Activated CD8-positive, alpha-beta memory T cell treated with anti-CD3 and anti-CD28 coated beads, Interleukin-2, amount 10 ng/mL, durations not matched to agents 7 days and 5 days (primary cell): ENCODE measurements at regions not wholly inside any gene's neighbourhood (a gene's known extent, or its start where the extent isn't known, plus 50 kb on each side); places are given as distances from the start of the nearest gene placed in this dataset.
"Not testable (repeated sequence)": the region's sequence is repeated elsewhere in the genome, so short reads cannot be mapped to it uniquely, and the experiment has no call there.

Experiments used
- ATAC-seq: fragments of 150-1000 bp; cut with Tn5 transposase; one replicate; pipeline ENCODE4 v1.10.0; 2021; ENCODE audit warnings: moderate library complexity
- CTCF ChIA-PET: fragments of 350-600 bp; sonication (Branson Sonifier 250); formaldehyde crosslinking; loops from one replicate; lab custom pipeline; 2021; ENCODE audit warnings: antibody characterized with exemption; lab: Charles Lee
- DNase-seq: peaks from one replicate; pipeline ENCODE4 v3.0.0-alpha.2; 2020
- H3K27ac Mint-ChIP-seq: one replicate; pipeline ENCODE4 v1.8.0; 2021; ENCODE audit warnings: mild to moderate bottlenecking, mixed read lengths
- H3K27me3 Mint-ChIP-seq: one replicate; pipeline ENCODE4 v1.8.0; 2021; ENCODE audit warnings: mixed read lengths
- H3K36me3 Mint-ChIP-seq: one replicate; pipeline ENCODE4 v1.8.0; 2021; ENCODE audit warnings: mild to moderate bottlenecking, mixed read lengths
- H3K4me1 Mint-ChIP-seq: one replicate; pipeline ENCODE4 v1.8.0; 2021; ENCODE audit warnings: mixed read lengths
- H3K4me3 Mint-ChIP-seq: one replicate; pipeline ENCODE4 v1.8.0; 2021; ENCODE audit warnings: mild to moderate bottlenecking, moderate library complexity, mixed read lengths
- H3K9me3 Mint-ChIP-seq: one replicate; pipeline ENCODE4 v1.8.0; 2022; ENCODE audit warnings: low read depth, mixed read lengths

DNA sequence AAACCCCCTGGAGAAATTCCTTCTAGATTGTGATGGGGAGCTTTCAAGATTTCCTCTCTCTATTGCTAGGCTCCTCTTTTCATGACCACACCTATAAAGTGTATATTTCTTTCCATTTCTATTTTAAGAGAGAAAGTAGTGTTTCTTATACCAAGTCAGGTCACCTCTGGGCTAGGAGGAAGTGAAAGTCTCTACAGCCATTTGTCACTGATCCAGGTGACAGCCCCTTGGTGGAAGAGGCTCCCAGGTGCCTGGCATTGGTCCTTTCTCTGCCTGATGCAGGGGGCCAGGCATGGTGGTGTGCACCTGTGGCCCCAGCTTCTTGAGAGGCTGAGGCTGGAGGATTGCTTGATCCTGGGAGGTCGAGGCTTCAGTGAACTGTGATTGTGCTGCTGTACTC, 64.7 kb downstream of the DHCR7 start:
- CTCF ChIA-PET: no interaction called here
- Mint-ChIP-seq H3K36me3 (peaks cover 2% of the 10 kb centered on the region), H3K27ac (no peak overlapping the region), H3K9me3 (peaks cover 9% of the 10 kb centered on the region), H3K27me3 (no peaks in the 10 kb centered on the region), H3K4me1 (no peaks in the 10 kb centered on the region), H3K4me3 (no peak overlapping the region)
- DNase-seq (no peak), ATAC-seq (no peak)

DNA sequence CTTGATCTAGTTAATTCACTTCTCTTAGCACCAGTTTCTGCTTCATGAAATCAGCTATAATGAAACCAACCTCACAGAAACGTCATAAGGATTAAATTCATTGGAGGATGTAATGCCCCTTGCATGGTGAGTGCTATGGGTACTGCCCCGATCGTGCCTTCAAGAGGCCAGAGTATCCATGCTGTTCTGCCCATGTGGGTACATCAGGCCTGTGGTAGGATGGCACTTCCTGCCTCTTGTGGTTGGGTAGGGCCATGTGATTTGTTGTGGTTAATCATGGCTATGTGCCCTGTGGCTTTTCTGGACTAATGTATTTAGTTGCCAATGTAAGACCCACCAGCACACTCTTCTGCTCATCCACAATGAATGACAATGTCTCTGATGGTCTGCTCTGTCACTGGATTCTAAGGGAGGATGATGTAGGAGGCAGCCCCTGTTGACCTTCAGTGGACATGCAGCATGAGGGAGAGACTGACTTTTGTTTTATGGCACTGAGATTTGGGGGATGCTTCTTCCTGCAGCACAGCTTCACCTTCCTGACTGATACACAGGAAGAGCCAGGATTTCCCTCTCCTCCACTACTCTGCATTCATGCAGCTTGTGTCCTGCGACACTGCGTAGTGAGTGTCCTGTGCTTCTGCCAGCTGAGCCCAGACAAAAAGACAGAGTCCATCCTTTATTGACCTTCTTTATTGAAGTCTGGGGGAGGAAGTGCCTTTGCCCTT, 66.2 kb downstream of the DHCR7 start:
- Mint-ChIP-seq H3K36me3 (no peaks in the 10 kb centered on the region), H3K27me3 (no peaks in the 10 kb centered on the region), H3K27ac (no peak overlapping the region), H3K4me3 (no peak overlapping the region), H3K9me3 (no peaks in the 10 kb centered on the region), H3K4me1 (no peaks in the 10 kb centered on the region)
- CTCF ChIA-PET: no interaction called here
- ATAC-seq (no peak), DNase-seq (no peak)

DNA sequence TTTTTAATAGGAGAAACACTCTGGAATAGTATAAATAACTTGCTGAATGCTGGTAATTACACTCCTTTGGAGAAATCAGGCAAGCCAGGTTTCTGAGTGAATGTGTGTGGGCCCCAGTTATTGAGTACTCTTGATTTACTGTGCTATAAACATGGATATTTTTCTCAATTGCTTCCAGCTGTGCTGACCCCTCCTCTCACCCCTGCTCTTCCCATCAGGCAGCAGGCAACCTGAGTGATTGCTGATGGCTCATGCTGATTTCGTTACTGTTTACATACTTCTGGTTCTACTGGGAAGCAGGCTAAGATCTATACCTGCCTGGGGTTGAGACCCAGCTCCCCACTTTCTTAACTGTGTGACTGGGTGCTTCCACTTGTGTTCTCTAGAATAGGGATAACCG, 68.5 kb downstream of the DHCR7 start:
- no peak overlapping the region for H3K4me3 Mint-ChIP-seq
- no peaks in the 10 kb centered on the region for H3K9me3 Mint-ChIP-seq
- H3K36me3 Mint-ChIP-seq: no peaks in the 10 kb centered on the region
- H3K27ac Mint-ChIP-seq: no peak overlapping the region
- no peaks in the 10 kb centered on the region for H3K4me1 Mint-ChIP-seq
- peaks cover 2% of the 10 kb centered on the region for H3K27me3 Mint-ChIP-seq
- CTCF ChIA-PET: no interaction called here
- no peak for ATAC-seq
- no peak for DNase-seq

DNA sequence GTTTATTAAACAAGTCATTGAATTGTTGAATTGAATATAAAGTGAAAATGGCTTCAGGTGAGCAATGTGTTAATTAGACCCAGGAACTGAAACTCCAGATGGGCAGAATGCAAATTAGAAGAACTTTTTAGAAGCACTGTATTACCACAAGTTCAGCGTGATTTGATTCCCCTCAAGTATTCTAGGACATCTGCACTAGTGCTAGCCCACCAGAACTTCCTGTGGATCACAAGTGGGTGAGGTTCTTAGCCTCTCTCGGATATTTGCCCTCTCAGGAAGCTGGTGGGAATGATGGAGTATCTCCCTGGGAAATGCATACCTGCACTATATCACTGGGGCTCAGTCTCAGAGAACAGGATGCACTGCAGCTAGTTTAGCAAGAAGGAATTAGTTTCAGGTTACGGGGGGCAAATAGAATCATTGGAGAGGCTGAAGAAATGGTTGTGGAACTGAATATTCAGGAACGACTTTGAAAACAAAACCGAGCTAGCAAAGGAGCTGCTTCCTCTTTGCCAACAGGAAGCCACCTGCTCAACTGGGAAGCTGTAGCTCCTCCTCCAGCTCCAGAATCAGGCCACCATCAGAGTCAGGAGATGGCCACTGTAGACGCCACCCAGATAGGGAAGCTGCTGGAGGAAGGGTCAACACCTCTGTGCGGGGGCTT, 74.3 kb downstream of the DHCR7 start:
- Mint-ChIP-seq H3K36me3 (no peaks in the 10 kb centered on the region), H3K27me3 (peaks cover 2% of the 10 kb centered on the region), H3K4me1 (no peaks in the 10 kb centered on the region), H3K9me3 (no peaks in the 10 kb centered on the region), H3K27ac (no peak overlapping the region), H3K4me3 (no peak overlapping the region)
- CTCF ChIA-PET: no interaction called here
- DNase-seq: no peak
- ATAC-seq: no peak

DNA sequence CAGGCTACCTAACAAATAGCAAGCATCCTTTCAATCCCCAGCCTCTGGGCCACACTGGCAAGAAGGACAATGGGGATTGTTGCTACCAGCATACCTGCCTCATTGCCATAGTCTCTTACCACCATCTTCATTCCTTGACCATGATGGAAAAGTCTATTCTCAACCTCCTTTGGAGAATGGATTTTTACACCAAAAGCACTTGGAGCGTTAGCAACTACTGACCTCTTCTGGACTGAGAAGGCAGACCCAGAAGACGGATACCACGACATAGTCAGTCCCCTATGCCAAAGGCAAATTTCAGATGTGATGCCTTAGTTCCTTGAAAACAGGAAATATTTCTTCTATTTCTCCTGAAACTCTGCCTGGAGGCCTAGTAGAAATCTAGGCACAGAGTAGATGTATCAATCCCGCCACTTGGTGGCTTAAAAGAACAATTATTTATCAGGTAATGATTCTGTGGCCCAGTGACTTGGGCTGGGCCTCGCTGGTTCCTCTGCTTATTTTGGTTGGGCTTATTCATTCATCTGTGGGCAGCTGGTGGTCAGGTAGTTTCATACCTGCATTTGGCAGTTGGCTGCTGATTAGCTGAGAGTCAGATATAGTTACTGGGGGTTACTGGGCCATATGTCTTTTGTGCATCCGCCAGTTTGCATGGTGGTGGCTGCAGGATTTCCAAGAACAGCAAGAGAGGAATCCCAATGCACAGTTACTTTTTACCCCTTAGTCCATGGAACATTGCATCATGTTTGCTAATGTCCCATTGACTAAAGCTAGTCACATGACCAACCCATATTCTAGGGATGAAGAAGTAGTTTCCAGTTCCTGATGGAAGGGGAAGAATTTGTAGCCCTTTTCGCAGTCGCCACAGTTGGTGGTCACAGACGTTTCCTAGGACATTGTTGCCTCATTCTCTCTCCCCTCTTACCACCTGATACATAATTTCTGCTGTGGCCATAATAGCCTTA, 75.2 kb downstream of the DHCR7 start:
- Mint-ChIP-seq H3K36me3 (no peaks in the 10 kb centered on the region), H3K27ac (no peak overlapping the region), H3K4me1 (no peaks in the 10 kb centered on the region), H3K27me3 (peaks cover 2% of the 10 kb centered on the region), H3K4me3 (no peak overlapping the region), H3K9me3 (no peaks in the 10 kb centered on the region)
- ATAC-seq: no peak
- CTCF ChIA-PET: no interaction called here
- no peak for DNase-seq

DNA sequence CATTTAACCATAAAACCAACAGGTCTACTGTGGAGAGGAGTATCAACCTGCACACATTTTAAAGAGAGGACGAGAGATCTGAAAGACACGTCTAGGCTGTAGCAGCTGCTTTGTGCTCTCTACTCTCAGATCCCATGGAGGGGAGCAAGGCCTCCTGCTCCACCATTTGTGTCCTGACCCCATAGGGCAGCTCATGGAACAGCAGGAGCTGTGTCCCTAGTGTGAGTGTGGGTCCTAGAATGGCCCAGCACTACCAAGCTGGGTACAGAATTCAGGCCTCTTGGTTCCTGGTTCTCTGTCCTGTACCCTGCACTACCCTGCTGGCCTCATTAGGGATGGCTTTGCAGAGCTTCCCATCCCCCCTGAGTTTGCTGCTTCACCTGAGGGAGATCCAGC, 76.5 kb downstream of the DHCR7 start:
- no peaks in the 10 kb centered on the region for H3K4me1 Mint-ChIP-seq
- H3K4me3 Mint-ChIP-seq: no peak overlapping the region
- ATAC-seq (no peak), DNase-seq (no peak)
- CTCF ChIA-PET: no interaction called here
- H3K27me3 Mint-ChIP-seq: peaks cover 2% of the 10 kb centered on the region
- no peak overlapping the region for H3K27ac Mint-ChIP-seq
- no peaks in the 10 kb centered on the region for H3K36me3 Mint-ChIP-seq
- no peaks in the 10 kb centered on the region for H3K9me3 Mint-ChIP-seq

DNA sequence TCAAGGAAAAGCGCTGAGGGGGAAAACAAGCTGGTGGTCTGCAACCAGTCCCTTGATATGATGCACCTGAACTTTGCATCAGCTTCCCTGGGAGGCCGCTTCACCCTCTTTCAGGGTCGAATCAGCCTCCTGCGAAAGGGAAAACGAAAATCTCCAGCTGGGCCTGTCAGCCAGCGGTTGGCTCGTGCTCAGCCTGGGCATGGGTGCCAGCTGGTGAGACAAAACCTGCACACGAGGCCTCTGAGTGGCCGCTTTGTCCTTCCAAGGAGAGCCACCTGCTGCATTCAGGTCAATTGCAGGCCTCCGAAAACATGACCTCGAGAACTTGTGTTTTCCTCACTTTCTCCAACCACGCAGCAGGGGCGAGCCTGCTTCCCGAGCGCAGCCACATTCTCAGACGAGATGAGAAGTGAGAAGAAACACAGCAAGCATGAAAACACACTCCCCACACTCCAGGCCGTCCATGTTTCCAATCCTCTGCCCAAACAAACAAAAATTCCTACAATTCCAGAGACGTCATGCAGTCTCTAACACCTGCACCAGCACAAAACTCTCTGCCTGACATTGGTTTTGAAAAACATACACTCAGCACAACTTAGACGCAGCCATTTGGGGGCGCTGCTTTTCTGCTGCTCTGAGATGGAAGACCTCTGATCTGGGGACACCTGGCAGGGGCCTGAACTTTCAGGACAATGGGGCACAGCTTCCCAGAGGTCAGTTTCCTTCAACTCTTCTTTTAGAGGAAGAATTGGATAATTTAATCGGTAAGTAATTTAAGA, 77.1 kb downstream of the DHCR7 start:
- ATAC-seq: no peak
- CTCF ChIA-PET: no interaction called here
- no peaks in the 10 kb centered on the region for H3K36me3 Mint-ChIP-seq
- no peaks in the 10 kb centered on the region for H3K4me1 Mint-ChIP-seq
- H3K4me3 Mint-ChIP-seq: no peak overlapping the region
- no peak overlapping the region for H3K27ac Mint-ChIP-seq
- H3K27me3 Mint-ChIP-seq: peaks cover 1% of the 10 kb centered on the region
- no peaks in the 10 kb centered on the region for H3K9me3 Mint-ChIP-seq
- no peak for DNase-seq

DNA sequence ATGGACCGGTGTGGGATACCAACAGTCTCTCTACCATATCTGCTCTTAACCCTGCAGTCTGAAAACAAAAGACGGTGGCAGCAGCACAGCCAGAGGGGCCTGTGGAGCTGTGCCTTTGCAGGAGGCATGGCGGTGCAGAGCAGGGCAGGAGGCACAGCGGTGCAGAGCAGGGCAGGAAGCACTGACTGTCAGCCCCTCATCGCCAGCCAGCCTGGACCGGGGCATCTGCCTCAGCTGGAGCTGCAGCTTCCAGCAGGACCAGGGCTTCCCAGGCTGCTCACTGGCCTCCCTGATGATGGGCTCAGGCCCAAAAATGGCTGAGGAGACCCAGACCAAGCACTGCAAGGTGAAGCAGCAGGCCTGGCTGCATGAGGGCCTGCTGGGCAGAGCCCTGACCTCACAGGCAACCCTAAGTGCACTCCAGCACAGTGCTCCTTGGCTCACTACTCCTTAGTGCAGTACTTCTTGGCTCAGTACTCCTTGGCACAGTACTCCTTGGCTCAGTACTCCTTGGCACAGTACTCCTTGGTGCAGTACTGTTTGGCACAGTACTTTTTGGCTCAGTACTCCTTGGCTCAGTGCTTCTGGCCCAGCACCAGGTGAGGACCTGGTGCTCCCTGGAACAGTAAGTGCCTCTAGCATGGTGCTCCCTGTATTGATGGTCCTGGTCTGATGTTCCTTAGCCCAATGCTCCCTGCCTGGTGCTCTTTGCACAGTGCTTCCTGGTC, 78.0 kb downstream of the DHCR7 start:
- H3K27me3 Mint-ChIP-seq: no peaks in the 10 kb centered on the region
- CTCF ChIA-PET: no interaction called here
- no peaks in the 10 kb centered on the region for H3K9me3 Mint-ChIP-seq
- ATAC-seq (no peak), DNase-seq (no peak)
- no peaks in the 10 kb centered on the region for H3K36me3 Mint-ChIP-seq
- no peak overlapping the region for H3K4me3 Mint-ChIP-seq
- H3K27ac Mint-ChIP-seq: no peak overlapping the region
- H3K4me1 Mint-ChIP-seq: no peaks in the 10 kb centered on the region

DNA sequence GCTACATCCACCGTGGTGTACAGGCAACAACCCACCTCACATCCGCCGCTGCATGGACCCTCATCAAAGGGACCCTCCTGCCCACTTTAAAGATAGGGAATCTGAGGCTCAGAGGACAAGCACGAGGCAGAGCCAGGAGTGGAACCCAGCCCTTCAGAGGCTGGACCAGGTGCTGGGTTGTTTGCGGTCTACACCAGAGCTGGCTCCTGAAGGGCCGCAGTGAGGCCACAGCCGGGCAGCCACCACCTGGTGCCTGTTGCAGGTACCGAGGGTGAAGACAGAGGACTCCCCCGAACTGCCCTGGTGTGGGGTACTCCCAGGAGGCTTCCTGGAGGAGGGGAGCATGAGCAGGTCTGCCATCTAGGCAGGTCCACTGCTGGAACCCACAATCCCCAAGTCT, 78.8 kb downstream of the DHCR7 start:
- no peaks in the 10 kb centered on the region for H3K36me3 Mint-ChIP-seq
- no peak overlapping the region for H3K4me3 Mint-ChIP-seq
- H3K27ac Mint-ChIP-seq: no peak overlapping the region
- ATAC-seq: no peak
- H3K4me1 Mint-ChIP-seq: no peaks in the 10 kb centered on the region
- no peaks in the 10 kb centered on the region for H3K9me3 Mint-ChIP-seq
- CTCF ChIA-PET: no interaction called here
- DNase-seq: no peak
- H3K27me3 Mint-ChIP-seq: no peaks in the 10 kb centered on the region

DNA sequence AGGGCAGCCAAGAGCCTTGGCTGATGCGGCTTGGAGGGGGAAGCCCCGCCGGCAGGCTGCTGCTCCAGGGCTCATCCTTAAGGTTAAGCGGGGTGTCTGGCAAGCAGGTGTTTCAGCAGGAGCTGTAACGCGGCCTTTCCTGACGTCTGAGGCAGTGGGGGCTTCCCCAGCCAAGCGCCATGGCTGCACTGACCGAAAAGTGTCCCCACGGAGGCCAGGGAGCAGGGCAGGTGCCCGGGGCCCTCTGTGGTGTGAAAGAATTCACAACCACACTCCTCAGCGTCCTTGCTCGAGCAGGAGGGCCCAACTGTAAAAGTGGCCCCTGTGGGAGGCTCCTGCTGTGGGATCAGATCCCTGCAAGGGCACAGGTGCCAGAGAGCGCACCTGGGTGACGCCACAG, 79.2 kb downstream of the DHCR7 start:
- Mint-ChIP-seq H3K4me3 (no peak overlapping the region), H3K4me1 (no peaks in the 10 kb centered on the region), H3K36me3 (no peaks in the 10 kb centered on the region), H3K9me3 (no peaks in the 10 kb centered on the region), H3K27ac (no peak overlapping the region), H3K27me3 (no peaks in the 10 kb centered on the region)
- ATAC-seq: no peak
- no peak for DNase-seq
- CTCF ChIA-PET: no interaction called here

DNA sequence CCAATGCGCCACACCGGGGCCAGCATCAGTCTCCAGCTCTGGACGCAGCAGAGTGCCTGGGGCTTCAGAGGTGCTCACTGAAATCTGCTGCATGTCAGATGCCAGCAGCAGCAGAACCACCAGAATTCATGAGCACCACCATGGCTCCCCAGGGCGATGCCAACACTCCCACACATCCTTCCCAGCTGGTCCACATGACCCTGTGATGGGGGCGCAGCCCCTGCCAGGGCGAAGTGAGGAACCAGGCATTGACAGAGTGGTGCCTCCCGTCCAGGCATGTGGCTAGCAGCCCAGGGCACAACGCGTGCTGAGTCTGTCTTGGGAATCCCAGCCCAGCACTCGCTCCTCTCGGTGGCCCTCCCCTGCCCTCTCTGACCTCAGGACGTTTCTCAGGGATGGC, 80.4 kb downstream of the DHCR7 start:
- ATAC-seq: no peak
- no peak overlapping the region for H3K27ac Mint-ChIP-seq
- no peak overlapping the region for H3K4me3 Mint-ChIP-seq
- H3K9me3 Mint-ChIP-seq: no peaks in the 10 kb centered on the region
- DNase-seq: no peak
- no peaks in the 10 kb centered on the region for H3K36me3 Mint-ChIP-seq
- H3K4me1 Mint-ChIP-seq: no peaks in the 10 kb centered on the region
- H3K27me3 Mint-ChIP-seq: no peaks in the 10 kb centered on the region
- CTCF ChIA-PET: no interaction called here

DNA sequence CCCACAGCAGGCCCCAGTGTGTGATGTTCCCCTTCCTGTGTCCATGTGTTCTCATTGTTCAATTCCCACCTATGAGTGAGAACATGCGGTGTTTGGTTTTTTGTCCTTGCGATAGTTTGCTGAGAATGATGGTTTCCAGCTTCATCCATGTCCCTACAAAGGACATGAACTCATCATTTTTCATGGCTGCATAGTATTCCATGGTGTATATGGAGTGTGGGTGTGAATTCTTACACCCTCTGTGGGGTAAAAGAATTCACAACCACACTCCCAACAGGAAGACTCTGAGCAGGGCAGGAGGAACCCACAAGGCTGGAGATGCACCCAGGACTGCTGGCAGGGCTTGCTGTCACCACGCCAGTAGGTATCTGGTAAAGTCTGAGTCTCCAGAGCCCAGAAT, 80.9 kb downstream of the DHCR7 start:
- H3K27ac Mint-ChIP-seq, CTCF ChIA-PET, H3K36me3 Mint-ChIP-seq, DNase-seq, H3K27me3 Mint-ChIP-seq, H3K4me3 Mint-ChIP-seq, H3K4me1 Mint-ChIP-seq, ATAC-seq, H3K9me3 Mint-ChIP-seq: not testable (repeated sequence)

DNA sequence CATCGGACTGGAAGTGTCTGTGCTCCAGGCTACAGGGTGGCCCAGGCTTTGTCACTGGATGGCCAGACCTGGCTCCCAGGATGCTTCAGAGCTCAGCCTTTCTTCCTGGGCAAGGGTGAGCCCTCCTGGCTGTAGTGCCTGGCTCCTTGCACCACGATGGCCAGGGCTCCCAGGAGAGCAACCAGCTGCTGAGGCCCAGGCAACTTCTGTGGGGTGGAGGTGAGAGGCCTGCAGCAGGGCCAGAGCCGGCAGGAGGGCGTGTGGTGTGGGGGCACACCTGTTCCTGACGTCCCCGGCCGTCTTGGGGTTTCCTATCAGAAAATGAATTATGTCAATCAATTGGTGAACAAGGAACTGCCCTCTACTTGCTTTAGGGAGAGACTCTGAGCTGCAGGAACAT, 82.1 kb downstream of the DHCR7 start:
- no peak overlapping the region for H3K4me3 Mint-ChIP-seq
- H3K36me3 Mint-ChIP-seq: no peaks in the 10 kb centered on the region
- H3K27ac Mint-ChIP-seq: no peak overlapping the region
- H3K9me3 Mint-ChIP-seq: no peaks in the 10 kb centered on the region
- DNase-seq: no peak
- no peaks in the 10 kb centered on the region for H3K27me3 Mint-ChIP-seq
- H3K4me1 Mint-ChIP-seq: no peaks in the 10 kb centered on the region
- CTCF ChIA-PET: no interaction called here
- no peak for ATAC-seq
